ENCODE measurements at regions not wholly inside any gene's neighbourhood (a gene's known extent, or its start where the extent isn't known, plus 50 kb on each side); places are given as distances from the start of the nearest gene placed in this dataset.

DNA sequence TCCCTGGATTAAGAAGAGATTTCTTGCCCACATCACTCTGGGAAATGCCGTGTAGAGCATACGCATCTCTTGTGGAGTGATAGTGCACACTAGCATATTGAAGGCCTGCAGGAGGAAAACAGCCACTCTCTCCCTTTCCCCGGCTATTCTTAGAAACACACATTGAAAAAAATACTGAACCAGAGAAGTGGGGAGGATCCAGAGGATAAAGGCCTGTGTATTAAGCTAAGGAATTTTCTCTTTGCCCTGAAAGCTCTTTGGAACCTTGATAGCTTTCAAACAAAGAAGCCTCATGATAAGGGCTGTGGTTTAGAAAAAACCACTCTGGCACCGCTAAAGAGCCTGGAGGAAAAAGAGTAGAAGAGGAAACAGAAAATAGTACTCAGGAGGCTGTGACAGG, 386.1 kb upstream of the NBEA start:
- no peak overlapping the region for H3K4me3 ChIP-seq (ENCODE audit: low read depth, low read length)
- TF ChIP-seq, protein P1, sequence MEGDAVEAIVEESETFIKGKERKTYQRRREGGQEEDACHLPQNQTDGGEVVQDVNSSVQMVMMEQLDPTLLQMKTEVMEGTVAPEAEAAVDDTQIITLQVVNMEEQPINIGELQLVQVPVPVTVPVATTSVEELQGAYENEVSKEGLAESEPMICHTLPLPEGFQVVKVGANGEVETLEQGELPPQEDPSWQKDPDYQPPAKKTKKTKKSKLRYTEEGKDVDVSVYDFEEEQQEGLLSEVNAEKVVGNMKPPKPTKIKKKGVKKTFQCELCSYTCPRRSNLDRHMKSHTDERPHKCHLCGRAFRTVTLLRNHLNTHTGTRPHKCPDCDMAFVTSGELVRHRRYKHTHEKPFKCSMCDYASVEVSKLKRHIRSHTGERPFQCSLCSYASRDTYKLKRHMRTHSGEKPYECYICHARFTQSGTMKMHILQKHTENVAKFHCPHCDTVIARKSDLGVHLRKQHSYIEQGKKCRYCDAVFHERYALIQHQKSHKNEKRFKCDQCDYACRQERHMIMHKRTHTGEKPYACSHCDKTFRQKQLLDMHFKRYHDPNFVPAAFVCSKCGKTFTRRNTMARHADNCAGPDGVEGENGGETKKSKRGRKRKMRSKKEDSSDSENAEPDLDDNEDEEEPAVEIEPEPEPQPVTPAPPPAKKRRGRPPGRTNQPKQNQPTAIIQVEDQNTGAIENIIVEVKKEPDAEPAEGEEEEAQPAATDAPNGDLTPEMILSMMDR (IDR thresholded peaks at IDR 0.05; ENCODE audit: low read depth, low read length), result no peak

- H3K4me3 ChIP-seq (ENCODE audit: low read depth, low read length), result no peak overlapping the region
- TF ChIP-seq, protein P1 (IDR thresholded peaks at IDR 0.05; ENCODE audit: low read depth, low read length), result no peak
Observed at GRCh38 chr13:34561033-34561432, 381.0 kb upstream of the NBEA start.

DNA sequence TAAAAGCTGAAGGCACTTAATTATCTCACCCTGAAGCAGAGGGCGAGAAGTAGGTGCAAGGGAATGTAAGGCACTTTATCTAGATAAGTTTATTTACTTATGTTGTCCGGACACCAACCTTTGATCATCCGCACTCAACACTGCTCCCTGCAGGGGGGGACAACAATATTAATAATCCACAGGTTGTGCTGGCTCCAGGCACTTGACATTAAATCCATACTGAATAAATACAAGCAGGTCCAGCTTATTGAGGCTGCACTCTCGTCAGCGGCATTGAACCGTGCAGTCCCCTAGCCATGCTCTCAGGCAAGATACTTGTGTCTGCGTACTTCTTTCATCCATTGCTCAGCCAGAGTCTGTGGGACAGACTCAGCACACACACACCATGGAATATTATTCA, 374.5 kb upstream of the NBEA start:
- TF ChIP-seq, protein P1 (IDR thresholded peaks at IDR 0.05; ENCODE audit: low read depth, low read length), result no peak

DNA sequence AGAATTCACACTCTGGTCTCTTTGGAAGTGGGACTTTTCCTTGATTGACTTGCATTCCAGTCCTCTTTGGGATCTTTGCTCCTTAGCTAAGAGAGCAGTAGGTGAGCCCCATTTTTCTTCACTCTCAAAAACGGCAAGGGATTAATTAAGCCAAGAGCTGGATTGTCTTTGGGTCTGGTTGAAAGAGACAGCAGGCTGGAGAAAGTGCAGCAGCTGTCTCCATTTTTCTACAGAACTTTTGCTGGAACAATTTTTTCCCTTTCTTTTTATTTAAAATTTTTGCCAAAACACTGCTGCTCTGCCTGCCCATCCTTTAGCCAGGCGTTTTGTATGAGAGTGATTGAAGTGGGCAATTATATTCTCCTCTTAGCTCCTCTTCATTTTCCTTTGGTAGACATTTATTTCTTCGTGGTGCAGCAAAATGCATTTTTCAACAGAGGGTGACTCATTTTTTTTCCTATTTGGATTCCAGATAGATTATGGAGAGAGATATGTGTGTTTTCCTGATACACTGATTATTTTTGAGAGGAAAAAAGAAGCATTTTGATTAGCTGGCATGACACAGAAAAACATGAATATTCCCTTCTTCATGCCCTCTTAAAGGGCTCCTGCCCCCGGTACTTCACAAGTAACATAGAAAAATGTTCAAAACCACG, 371.2 kb upstream of the NBEA start:
- no peak overlapping the region for H3K4me3 ChIP-seq (ENCODE audit: low read depth, low read length)
- TF ChIP-seq, protein P1 (IDR thresholded peaks at IDR 0.05; ENCODE audit: low read depth, low read length), result no peak

More for the DNA sequence above, 374.5 kb upstream of the NBEA start:
- H3K4me3 ChIP-seq (ENCODE audit: low read depth, low read length), result no peak overlapping the region

GRCh38 chr13:34571716-34572115, 370.4 kb upstream of the NBEA start:
- TF ChIP-seq, protein P1 (IDR thresholded peaks at IDR 0.05; ENCODE audit: low read depth, low read length), result no peak
- H3K4me3 ChIP-seq (ENCODE audit: low read depth, low read length), result no peak overlapping the region

DNA sequence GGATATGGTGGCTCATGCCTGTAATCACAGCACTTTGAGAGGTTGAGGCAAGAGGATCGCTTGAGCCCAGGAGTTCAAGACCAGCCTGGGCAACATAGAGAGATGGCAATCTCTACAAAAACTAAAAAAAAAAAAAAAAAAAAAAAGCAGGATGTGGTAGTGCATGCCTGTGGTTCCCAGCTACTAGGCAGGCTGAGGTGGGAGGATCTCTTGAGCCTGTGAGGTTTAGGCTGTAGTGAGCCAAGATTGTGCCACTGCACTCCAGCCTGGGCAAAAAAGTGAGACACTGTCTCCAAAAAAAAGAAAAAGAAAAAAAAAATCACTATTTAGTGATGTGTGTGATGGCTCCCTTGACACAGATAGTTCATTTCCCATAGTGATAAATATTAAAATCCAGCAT, 365.0 kb upstream of the NBEA start:
- H3K4me3 ChIP-seq (ENCODE audit: low read depth, low read length), result no peak overlapping the region
- TF ChIP-seq, protein P1 (IDR thresholded peaks at IDR 0.05; ENCODE audit: low read depth, low read length), result no peak

DNA sequence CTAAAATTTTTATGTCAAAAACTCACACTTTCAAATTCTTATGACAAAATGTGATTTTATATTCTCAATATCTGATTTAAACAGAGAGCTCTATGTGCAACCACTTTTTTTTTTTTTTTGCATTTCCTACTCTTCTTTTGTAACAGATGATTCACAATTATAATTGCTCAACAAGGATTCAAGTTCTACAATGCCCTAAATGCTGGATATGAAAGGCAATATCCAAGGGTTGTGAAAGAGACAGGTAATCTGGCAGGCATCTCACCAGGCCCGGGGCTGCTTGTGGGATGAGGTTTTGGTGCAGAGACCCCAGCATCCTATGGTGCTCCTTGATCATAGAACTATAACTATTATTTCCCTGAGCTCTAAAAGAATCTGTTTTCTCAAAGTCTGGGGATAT, 363.6 kb upstream of the NBEA start:
- no peak overlapping the region for H3K4me3 ChIP-seq (ENCODE audit: low read depth, low read length)
- TF ChIP-seq, protein P1 (IDR thresholded peaks at IDR 0.05; ENCODE audit: low read depth, low read length), result no peak

All from WI38 (cell line).